Transverse colon (tissue), 4 donors: ENCODE measurements at regions not wholly inside any gene's neighbourhood (a gene's known extent, or its start where the extent isn't known, plus 50 kb on each side); places are given as distances from the start of the nearest gene placed in this dataset.
A peak's percentile ranks its signal among the peaks of the same experiment; 100 is the strongest.

Source experiments
- DNase-seq: peaks from one replicate; pipeline ENCODE4 v3.0.0-alpha.2; 2019
- H3K27ac ChIP-seq, 4 donors: fragments of 200-600 bp; sonication (generic); 2 replicates each; pipeline ENCODE4 v1.5.1; 2016 to 2018; ENCODE audit warnings: inconsistent platforms in 4 of 4
- H3K27me3 ChIP-seq: fragments of 200-600 bp; sonication (generic); 2 replicates; pipeline ENCODE4 v1.5.1; 2017; ENCODE audit warnings: inconsistent platforms
- H3K36me3 ChIP-seq, 4 donors: fragments of 200-600 bp; sonication (generic); 2 replicates each; pipeline ENCODE4 v1.5.1; 2017 to 2019; ENCODE audit warnings: inconsistent platforms in 4 of 4
- H3K4me1 ChIP-seq, 4 donors: fragments of 200-600 bp; sonication (generic); 2 replicates each; pipeline ENCODE4 v1.5.1; 2017 to 2020; ENCODE audit warnings: inconsistent platforms in 4 of 4
- H3K4me3 ChIP-seq, 4 donors: fragments of 200-600 bp; sonication (generic); 1 replicate in 1 of 4; 2 replicates in 3 of 4; pipeline versions ENCODE4 v1.5.1 to v1.6.1; 2017 to 2019; ENCODE audit warnings: inconsistent platforms in 4 of 4
- H3K9me3 ChIP-seq, 2 donors: fragments of 200-600 bp; sonication (generic); 2 replicates each; pipeline ENCODE4 v1.5.1; 2017 to 2019; ENCODE audit warnings: inconsistent platforms in 2 of 2
- CTCF ChIP-seq, 5 experiments: fragments of 200-600 bp in 3 of 5; fragments of 450-650 bp in 2 of 5; sonication (generic) in 3 of 5; IDR thresholded peaks; 1 replicate in 2 of 5; 2 replicates in 3 of 5; pipeline ENCODE4 v1.5.1; 2016 to 2017; ENCODE audit warnings: antibody characterized with exemption in 5 of 5, inconsistent platforms in 3 of 5, mild to moderate bottlenecking in 2 of 5, moderate library complexity in 1 of 5
- EP300 ChIP-seq: sonication (generic); formaldehyde crosslinking; IDR thresholded peaks from one replicate; pipeline ENCODE4 v1.6.1; 2017; ENCODE audit warnings: antibody characterized with exemption, low read depth
- POLR2A ChIP-seq: fragments of 450-650 bp; IDR thresholded peaks from one replicate; pipeline ENCODE4 v1.6.1; 2016; ENCODE audit warnings: antibody characterized with exemption, mild to moderate bottlenecking, moderate library complexity
- POLR2AphosphoS5 ChIP-seq, 3 donors: sonication (generic); formaldehyde crosslinking; IDR thresholded peaks; one replicate each; pipeline ENCODE4 v1.6.1; 2016; ENCODE audit warnings: antibody characterized with exemption in 3 of 3
- WGBS, 2 donors: methylation state at CpG; one replicate each; pipeline ENCODE4 v1.1.5; 2018; ENCODE audit warnings: low coverage in 1 of 2; 5-methylcytosine and 5-hydroxymethylcytosine counted together
- in situ Hi-C, 4 donors: fragments of 200-750 bp; cut with MboI; loops; one replicate each; pipeline versions ENCODE4 v1.15.0 to v1.15.1; 2017; ENCODE audit warnings: low sequenced_read_pairs in 3 of 4, low pct_ligation_motif_present in 1 of 4, low pct_unique_long_range_greater_than_20kb in 1 of 4
- intact Hi-C: fragments of 100-400 bp; cut with DNase I; formaldehyde crosslinking; loops from one replicate; pipeline ENCODE4 v1.15.1; 2023; ENCODE audit warnings: low total_unique reads

DNA sequence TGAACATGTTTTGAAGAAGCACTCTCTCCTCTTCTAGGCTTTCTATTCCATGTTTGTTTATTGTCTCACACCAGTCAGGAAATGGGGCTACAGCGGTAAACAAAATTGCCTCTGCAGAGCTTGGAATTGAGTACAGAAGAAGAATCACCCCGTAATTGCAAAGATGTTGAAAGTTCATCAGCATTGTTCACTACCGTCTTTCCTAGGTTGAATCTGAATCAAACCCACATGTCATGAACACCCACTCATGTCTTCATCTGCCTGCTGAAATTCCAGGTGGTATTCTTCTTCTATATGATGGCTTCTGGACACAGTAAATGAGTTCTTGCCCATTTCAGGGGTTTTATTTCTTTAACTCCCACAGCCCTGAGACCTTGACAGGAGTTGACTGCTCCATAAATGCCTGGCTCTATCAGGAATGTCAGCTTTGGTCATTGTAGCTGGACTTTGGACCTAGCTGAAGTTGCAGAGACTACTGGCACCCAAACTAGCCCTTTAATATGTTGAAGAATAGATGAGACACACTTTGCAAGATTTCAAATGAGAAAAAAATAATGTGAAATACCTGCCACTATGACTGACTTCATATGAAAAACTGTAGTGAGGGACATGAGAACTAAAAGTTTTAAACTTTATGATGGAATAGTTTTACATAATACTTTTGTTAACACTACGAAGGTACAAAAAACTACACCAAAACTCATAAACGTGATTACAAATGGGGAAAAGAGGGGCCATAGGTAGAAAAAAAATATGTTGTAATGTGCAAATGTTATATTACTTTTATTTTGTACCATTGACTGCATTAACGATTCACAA lies 1235.3 kb upstream of the ZEB2 start:
- Histone ChIP-seq H3K9me3 (no peaks in the 10 kb centered on the region), H3K27ac (no peak overlapping the region), H3K4me1 (peaks cover 0 to 20% (median 0%) of the 10 kb centered on the region in 4 donors), H3K4me3 (no peak overlapping the region), H3K27me3 (no peaks in the 10 kb centered on the region), H3K36me3 (no peaks in the 10 kb centered on the region)
- TF ChIP-seq POLR2A, result no peak
- TF ChIP-seq POLR2AphosphoS5 (IDR thresholded peaks at IDR 0.05), result no peak
- no peak for TF ChIP-seq CTCF (IDR thresholded peaks at IDR 0.05)
- no peak for TF ChIP-seq EP300
- 92% methylated on average over 5 to 6 of the region's 6 CpGs for WGBS, 2 donors
- intact Hi-C loops (no loop called here), in situ Hi-C loops (loop anchor here in 1 of 4 donors (25.0 kb wide), 1 partner anchor 1243 kb away; the partner anchor contains the start of gene ZEB2)
- DNase-seq, result no peak

- WGBS, 2 donors, result 73 to 79% methylated on average over 2 to 3 of the region's 3 CpGs
Measured at GRCh38 chr2:145753966-145754365, 1234.0 kb upstream of the ZEB2 start.

GRCh38 chr2:145753041-145753608 lies 1233.2 kb upstream of the ZEB2 start:
- DNase-seq, result no peak
- no peak for TF ChIP-seq CTCF (IDR thresholded peaks at IDR 0.05)
- no peak for TF ChIP-seq POLR2A
- TF ChIP-seq EP300, result no peak
- no peak for TF ChIP-seq POLR2AphosphoS5 (IDR thresholded peaks at IDR 0.05)
- in situ Hi-C loops, result loop anchor here in 1 of 4 donors (25.0 kb wide), 1 partner anchor 1241 kb away; the partner anchor contains the start of gene ZEB2
- H3K27ac ChIP-seq, result peak overlapping the region in 3 of 4 donors; percentile 61 to 75 (median 72)
- no peaks in the 10 kb centered on the region for H3K27me3 ChIP-seq
- no peaks in the 10 kb centered on the region for H3K36me3 ChIP-seq
- peaks cover 0 to 23% (median 0%) of the 10 kb centered on the region in 4 donors for H3K4me1 ChIP-seq
- no peaks in the 10 kb centered on the region for H3K9me3 ChIP-seq
- intact Hi-C loops, result no loop called here
- WGBS, 2 donors, result 67 to 69% methylated on average over 5 to 6 of the region's 6 CpGs
- no peak overlapping the region for H3K4me3 ChIP-seq

More at GRCh38 chr2:145753966-145754365, 1234.0 kb upstream of the ZEB2 start:
- no peak for DNase-seq
- Histone ChIP-seq H3K4me1 (peaks cover 0 to 23% (median 0%) of the 10 kb centered on the region in 4 donors), H3K27me3 (no peaks in the 10 kb centered on the region), H3K36me3 (no peaks in the 10 kb centered on the region), H3K9me3 (no peaks in the 10 kb centered on the region), H3K27ac (no peak overlapping the region), H3K4me3 (no peak overlapping the region)
- intact Hi-C loops (no loop called here), in situ Hi-C loops (loop anchor here in 1 of 4 donors (25.0 kb wide), 1 partner anchor 1242 kb away; the partner anchor contains the start of gene ZEB2)
- TF ChIP-seq POLR2A, result no peak
- TF ChIP-seq POLR2AphosphoS5 (IDR thresholded peaks at IDR 0.05), result no peak
- no peak for TF ChIP-seq CTCF (IDR thresholded peaks at IDR 0.05)
- no peak for TF ChIP-seq EP300

- Histone ChIP-seq H3K27me3 (no peaks in the 10 kb centered on the region), H3K9me3 (no peaks in the 10 kb centered on the region), H3K27ac (peak overlapping the region; percentile 60 to 75 (median 66)), H3K4me1 (peaks cover 0 to 23% (median 0%) of the 10 kb centered on the region in 4 donors), H3K4me3 (no peak overlapping the region), H3K36me3 (no peaks in the 10 kb centered on the region)
- 0 to 18% methylated on average over 1 to 5 of the region's 5 CpGs for WGBS, 2 donors
- intact Hi-C loops, result no loop called here
- in situ Hi-C loops, result loop anchor here in 1 of 4 donors (25.0 kb wide), 1 partner anchor 1240 kb away; the partner anchor contains the start of gene ZEB2
- no peak for DNase-seq
- TF ChIP-seq CTCF (IDR thresholded peaks at IDR 0.05) (peak; percentile 39 to 49 (median 43)), POLR2AphosphoS5 (IDR thresholded peaks at IDR 0.05) (no peak)
Measured at GRCh38 chr2:145752091-145752806, 1232.3 kb upstream of the ZEB2 start.
